ENCODE measurements at regions not wholly inside any gene's neighbourhood (a gene's known extent, or its start where the extent isn't known, plus 50 kb on each side); places are given as distances from the start of the nearest gene placed in this dataset.

DNA sequence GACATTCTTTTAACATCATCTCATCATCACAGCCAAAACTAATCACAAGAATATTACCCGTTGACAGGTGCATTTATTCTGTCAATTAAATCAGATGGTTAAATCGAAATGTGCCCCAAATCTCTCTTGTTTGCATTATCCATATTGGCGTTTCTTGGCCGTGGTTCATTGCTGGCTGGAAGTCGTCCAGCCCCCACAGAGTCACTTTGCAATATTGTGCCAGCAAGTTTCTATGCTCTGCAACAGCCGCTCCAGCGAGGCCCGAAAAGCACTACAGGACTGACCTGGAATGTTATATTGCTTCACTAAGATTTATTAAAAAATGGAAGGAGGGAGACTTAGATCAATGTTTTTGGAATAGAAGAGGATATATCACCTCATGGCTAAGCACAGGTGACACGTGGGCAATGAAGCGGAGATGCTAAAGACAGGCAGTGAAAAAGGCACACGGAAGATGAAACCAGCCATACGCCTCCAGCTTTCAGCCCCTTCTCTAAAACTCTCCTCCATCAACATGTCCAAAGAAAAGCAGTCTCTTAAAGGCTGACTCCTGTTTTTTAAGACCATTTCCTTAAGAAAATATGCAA is 176.8 kb upstream of the VRK2 start:
- H3K4me3 ChIP-seq (replicated peaks in 1 of 3; ENCODE audit: insufficient read depth in 1 of 3, low read depth in 1 of 3, low read length in 3 of 3): no peak overlapping the region
- no peak overlapping the region for H3K4me2 ChIP-seq (ENCODE audit: insufficient read depth, low read length)
- H3K9me3 ChIP-seq (replicated peaks; ENCODE audit: control insufficient read depth, insufficient read depth, low read length): no peaks in the 10 kb centered on the region
- H3K9ac ChIP-seq (replicated peaks; ENCODE audit: extremely low read depth, insufficient read depth, low read length): no peak overlapping the region
- BruUV-seq (replicated peaks): no TSS peak
- no peak overlapping the region for H2AFZ ChIP-seq (ENCODE audit: low read depth, low read length)
- FAIRE-seq (no peak), DNase-seq (ENCODE audit: low read depth, low spot score) (no peak)
- H3K4me1 ChIP-seq (ENCODE audit: control insufficient read depth, extremely low read depth, insufficient read depth, low read length): peaks cover 7% of the 10 kb centered on the region
- intact Hi-C loops (cut with micrococcal nuclease) (no loop called here), dilution Hi-C loops (cut with MboI; ENCODE audit: extremely low pct_ligation_motif_present, low sequenced_read_pairs) (no loop called here)
- no peak for TF ChIP-seq EZH2 (IDR thresholded peaks at IDR 0.05; ENCODE audit: borderline replicate concordance, low read depth, low read length, severe bottlenecking)
- H3K27me3 ChIP-seq (ENCODE audit: control insufficient read depth in 2 of 2, insufficient read depth in 2 of 2, low read length in 2 of 2): no peaks in the 10 kb centered on the region
- no peak overlapping the region for H3K27ac ChIP-seq (ENCODE audit: insufficient read depth, low read depth, low read length)
- H3K36me3 ChIP-seq (ENCODE audit: control insufficient read depth in 2 of 2, extremely low read depth in 1 of 2, insufficient read depth in 2 of 2, low read length in 2 of 2): no peaks in the 10 kb centered on the region
- H4K20me1 ChIP-seq (replicated peaks; ENCODE audit: control insufficient read depth, extremely low read depth, insufficient read depth, low read length): no peaks in the 10 kb centered on the region
- ChIA-PET CTCF (interaction anchor here (1.7 kb wide), 1 partner anchor 8 kb away, joined by 5 read pairs; no protein-coding TSS in a partner anchor), POLR2A (no interaction called here)
- no peaks in the 10 kb centered on the region for H3K9me1 ChIP-seq (replicated peaks; ENCODE audit: control insufficient read depth, extremely low read depth, insufficient read depth, low read length)
- H3K79me2 ChIP-seq (ENCODE audit: control insufficient read depth, insufficient read depth, low read length): no peaks in the 10 kb centered on the region

DNA sequence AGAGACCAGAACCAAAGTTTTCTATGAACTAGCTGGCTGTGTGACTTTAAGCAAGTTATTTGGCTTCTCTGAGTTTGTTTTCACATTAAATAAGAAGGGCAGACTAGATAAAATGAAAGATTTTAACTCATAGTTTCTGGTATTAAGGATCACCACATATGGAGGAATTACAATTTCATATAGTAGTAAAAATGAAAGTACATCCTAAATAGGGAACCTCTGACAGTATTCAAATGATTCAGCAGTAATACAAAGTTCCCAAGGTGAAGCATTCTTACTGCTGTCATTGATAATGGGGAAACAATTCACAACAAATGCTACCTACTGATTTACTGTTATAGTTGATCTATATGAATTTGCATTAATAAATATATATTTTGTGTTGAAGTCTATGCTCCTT is 170.3 kb upstream of the VRK2 start:
- no peak overlapping the region for H3K4me2 ChIP-seq (ENCODE audit: insufficient read depth, low read length)
- H3K4me1 ChIP-seq (ENCODE audit: control insufficient read depth, extremely low read depth, insufficient read depth, low read length): no peaks in the 10 kb centered on the region
- no peak overlapping the region for H2AFZ ChIP-seq (ENCODE audit: low read depth, low read length)
- H3K4me3 ChIP-seq (replicated peaks in 1 of 3; ENCODE audit: insufficient read depth in 1 of 3, low read depth in 1 of 3, low read length in 3 of 3): no peak overlapping the region
- no peaks in the 10 kb centered on the region for H3K36me3 ChIP-seq (ENCODE audit: control insufficient read depth in 2 of 2, extremely low read depth in 1 of 2, insufficient read depth in 2 of 2, low read length in 2 of 2)
- no peak overlapping the region for H3K27ac ChIP-seq (ENCODE audit: insufficient read depth, low read depth, low read length)
- H3K79me2 ChIP-seq (ENCODE audit: control insufficient read depth, insufficient read depth, low read length): no peaks in the 10 kb centered on the region
- intact Hi-C loops (cut with micrococcal nuclease): no loop called here
- dilution Hi-C loops (cut with MboI; ENCODE audit: extremely low pct_ligation_motif_present, low sequenced_read_pairs): no loop called here
- no peak overlapping the region for H3K9ac ChIP-seq (replicated peaks; ENCODE audit: extremely low read depth, insufficient read depth, low read length)
- H3K9me3 ChIP-seq (replicated peaks; ENCODE audit: control insufficient read depth, insufficient read depth, low read length): no peaks in the 10 kb centered on the region
- TF ChIP-seq, protein P1, sequence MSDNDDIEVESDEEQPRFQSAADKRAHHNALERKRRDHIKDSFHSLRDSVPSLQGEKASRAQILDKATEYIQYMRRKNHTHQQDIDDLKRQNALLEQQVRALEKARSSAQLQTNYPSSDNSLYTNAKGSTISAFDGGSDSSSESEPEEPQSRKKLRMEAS (IDR thresholded peaks at IDR 0.05; ENCODE audit: insufficient read depth, insufficient read length): no peak
- TF ChIP-seq POLR2AphosphoS5 (IDR thresholded peaks at IDR 0.05; ENCODE audit: insufficient read depth, low read depth, low read length) (no peak), GATA2 (IDR thresholded peaks at IDR 0.05; ENCODE audit: insufficient read depth, insufficient read length, low read depth, low read length) (no peak), JUN (IDR thresholded peaks at IDR 0.05; ENCODE audit: borderline replicate concordance, insufficient read depth, insufficient read length, low read depth) (no peak), FOS (IDR thresholded peaks at IDR 0.05; ENCODE audit: borderline replicate concordance, insufficient read depth, low read length) (no peak), POLR2A (IDR thresholded peaks at IDR 0.05; ENCODE audit: low read depth, low read length) (no peak), MYC (IDR thresholded peaks at IDR 0.05; ENCODE audit: low read depth, low read length) (no peak), EZH2 (IDR thresholded peaks at IDR 0.05; ENCODE audit: borderline replicate concordance, low read depth, low read length, severe bottlenecking) (no peak)
- TF ChIP-seq, protein P2, sequence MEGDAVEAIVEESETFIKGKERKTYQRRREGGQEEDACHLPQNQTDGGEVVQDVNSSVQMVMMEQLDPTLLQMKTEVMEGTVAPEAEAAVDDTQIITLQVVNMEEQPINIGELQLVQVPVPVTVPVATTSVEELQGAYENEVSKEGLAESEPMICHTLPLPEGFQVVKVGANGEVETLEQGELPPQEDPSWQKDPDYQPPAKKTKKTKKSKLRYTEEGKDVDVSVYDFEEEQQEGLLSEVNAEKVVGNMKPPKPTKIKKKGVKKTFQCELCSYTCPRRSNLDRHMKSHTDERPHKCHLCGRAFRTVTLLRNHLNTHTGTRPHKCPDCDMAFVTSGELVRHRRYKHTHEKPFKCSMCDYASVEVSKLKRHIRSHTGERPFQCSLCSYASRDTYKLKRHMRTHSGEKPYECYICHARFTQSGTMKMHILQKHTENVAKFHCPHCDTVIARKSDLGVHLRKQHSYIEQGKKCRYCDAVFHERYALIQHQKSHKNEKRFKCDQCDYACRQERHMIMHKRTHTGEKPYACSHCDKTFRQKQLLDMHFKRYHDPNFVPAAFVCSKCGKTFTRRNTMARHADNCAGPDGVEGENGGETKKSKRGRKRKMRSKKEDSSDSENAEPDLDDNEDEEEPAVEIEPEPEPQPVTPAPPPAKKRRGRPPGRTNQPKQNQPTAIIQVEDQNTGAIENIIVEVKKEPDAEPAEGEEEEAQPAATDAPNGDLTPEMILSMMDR (IDR thresholded peaks at IDR 0.05; ENCODE audit: extremely low read depth in 1 of 2, insufficient read depth in 1 of 2, low read depth in 1 of 2, low read length in 2 of 2): no peak
- DNase-seq (ENCODE audit: low read depth, low spot score) (no peak), FAIRE-seq (no peak)
- no TSS peak for BruUV-seq (replicated peaks)
- no peaks in the 10 kb centered on the region for H3K27me3 ChIP-seq (ENCODE audit: control insufficient read depth in 2 of 2, insufficient read depth in 2 of 2, low read length in 2 of 2)
- no peaks in the 10 kb centered on the region for H3K9me1 ChIP-seq (replicated peaks; ENCODE audit: control insufficient read depth, extremely low read depth, insufficient read depth, low read length)
- ChIA-PET CTCF (no interaction called here), POLR2A (no interaction called here)
- no peaks in the 10 kb centered on the region for H4K20me1 ChIP-seq (replicated peaks; ENCODE audit: control insufficient read depth, extremely low read depth, insufficient read depth, low read length)

Data from endothelial cell of umbilical vein (primary cell).